Thoracic aorta (tissue), 2 donors: ENCODE measurements at regions not wholly inside any gene's neighbourhood (a gene's known extent, or its start where the extent isn't known, plus 50 kb on each side); places are given as distances from the start of the nearest gene placed in this dataset.

Source experiments
- ATAC-seq: fragments of 150-250 bp; one replicate; pipeline ENCODE4 v1.8.0; 2017; ENCODE audit warnings: low read depth; ENCODE audit not compliant: insufficient number of reproducible peaks, low FRiP score
- DNase-seq: peaks from one replicate; pipeline ENCODE4 v3.0.0-alpha.2; 2020; ENCODE audit warnings: low spot score
- H3K27ac ChIP-seq, 2 donors: fragments of 200-600 bp; sonication (generic); 1 replicate in 1 of 2; 2 replicates in 1 of 2; pipeline ENCODE4 v1.5.1; 2016; ENCODE audit warnings: mild to moderate bottlenecking in 2 of 2, moderate library complexity in 2 of 2
- H3K27me3 ChIP-seq: fragments of 200-600 bp; sonication (generic); replicated peaks from 2 replicates; pipeline ENCODE4 v1.6.0; 2016; ENCODE audit warnings: mild to moderate bottlenecking; ENCODE audit not compliant: insufficient read depth
- H3K36me3 ChIP-seq: fragments of 200-600 bp; sonication (generic); one replicate; pipeline ENCODE4 v1.5.1; 2016
- H3K4me1 ChIP-seq, 2 donors: fragments of 200-600 bp; sonication (generic); 1 replicate in 1 of 2; 2 replicates in 1 of 2; pipeline versions ENCODE4 v1.5.1 to v1.6.0; 2016; ENCODE audit warnings: low read depth in 2 of 2, mild to moderate bottlenecking in 1 of 2; ENCODE audit not compliant: control insufficient read depth in 1 of 2
- H3K4me3 ChIP-seq: fragments of 200-600 bp; sonication (generic); 2 replicates; pipeline ENCODE4 v1.5.1; 2016; ENCODE audit warnings: mild to moderate bottlenecking
- H3K9me3 ChIP-seq: fragments of 200-600 bp; sonication (generic); 2 replicates; pipeline ENCODE4 v1.5.1; 2016
- TF ChIP-seq, protein P1 (sequence below): fragments of 200-600 bp; sonication (generic); IDR thresholded peaks from one replicate; pipeline ENCODE4 v1.5.1; 2019; ENCODE audit warnings: antibody characterized with exemption

DNA sequence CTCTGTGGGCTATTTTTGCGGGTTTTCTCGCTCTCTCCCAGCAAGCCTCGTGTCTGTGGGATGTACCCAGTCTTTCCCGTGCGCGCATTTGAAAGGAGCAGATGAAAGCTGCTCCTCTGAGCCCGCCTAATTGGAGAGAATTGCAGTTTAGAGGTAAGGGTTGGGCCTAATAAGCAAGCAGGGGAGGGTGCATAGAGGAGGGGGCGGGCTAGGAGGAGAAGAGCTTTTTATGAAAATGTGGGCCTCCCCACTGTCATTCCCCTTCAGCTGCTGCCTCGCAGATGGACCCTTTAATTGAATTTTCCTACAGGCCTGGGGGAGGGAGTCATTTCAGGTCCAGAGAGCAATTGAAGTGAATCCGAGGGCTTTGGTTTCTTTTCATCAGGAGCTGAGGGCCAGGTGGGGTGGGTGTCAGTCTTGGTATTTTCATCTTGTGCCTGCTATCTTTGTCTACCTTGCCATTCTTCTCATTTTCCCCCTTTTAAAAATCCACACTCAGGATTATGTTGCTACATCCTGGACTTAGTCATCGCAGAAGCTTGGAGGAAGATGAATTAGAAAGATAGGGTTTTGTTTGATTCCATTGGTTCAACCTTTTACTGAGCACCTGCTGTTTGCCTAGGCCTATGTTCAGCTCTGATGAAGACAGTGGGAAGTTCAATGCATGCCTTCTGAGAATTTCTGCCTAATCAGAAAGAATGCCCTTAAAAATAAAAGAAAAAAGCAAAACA, 423.4 kb downstream of the CD83 start:
- Histone ChIP-seq H3K9me3 (no peaks in the 10 kb centered on the region), H3K4me3 (no peak overlapping the region), H3K27ac (no peak overlapping the region), H3K4me1 (peaks cover 5 to 17% of the 10 kb centered on the region in 2 donors), H3K36me3 (no peaks in the 10 kb centered on the region), H3K27me3 (no peaks in the 10 kb centered on the region)
- TF ChIP-seq, protein P1, sequence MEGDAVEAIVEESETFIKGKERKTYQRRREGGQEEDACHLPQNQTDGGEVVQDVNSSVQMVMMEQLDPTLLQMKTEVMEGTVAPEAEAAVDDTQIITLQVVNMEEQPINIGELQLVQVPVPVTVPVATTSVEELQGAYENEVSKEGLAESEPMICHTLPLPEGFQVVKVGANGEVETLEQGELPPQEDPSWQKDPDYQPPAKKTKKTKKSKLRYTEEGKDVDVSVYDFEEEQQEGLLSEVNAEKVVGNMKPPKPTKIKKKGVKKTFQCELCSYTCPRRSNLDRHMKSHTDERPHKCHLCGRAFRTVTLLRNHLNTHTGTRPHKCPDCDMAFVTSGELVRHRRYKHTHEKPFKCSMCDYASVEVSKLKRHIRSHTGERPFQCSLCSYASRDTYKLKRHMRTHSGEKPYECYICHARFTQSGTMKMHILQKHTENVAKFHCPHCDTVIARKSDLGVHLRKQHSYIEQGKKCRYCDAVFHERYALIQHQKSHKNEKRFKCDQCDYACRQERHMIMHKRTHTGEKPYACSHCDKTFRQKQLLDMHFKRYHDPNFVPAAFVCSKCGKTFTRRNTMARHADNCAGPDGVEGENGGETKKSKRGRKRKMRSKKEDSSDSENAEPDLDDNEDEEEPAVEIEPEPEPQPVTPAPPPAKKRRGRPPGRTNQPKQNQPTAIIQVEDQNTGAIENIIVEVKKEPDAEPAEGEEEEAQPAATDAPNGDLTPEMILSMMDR, result no peak
- DNase-seq (no peak), ATAC-seq (no peak)

DNA sequence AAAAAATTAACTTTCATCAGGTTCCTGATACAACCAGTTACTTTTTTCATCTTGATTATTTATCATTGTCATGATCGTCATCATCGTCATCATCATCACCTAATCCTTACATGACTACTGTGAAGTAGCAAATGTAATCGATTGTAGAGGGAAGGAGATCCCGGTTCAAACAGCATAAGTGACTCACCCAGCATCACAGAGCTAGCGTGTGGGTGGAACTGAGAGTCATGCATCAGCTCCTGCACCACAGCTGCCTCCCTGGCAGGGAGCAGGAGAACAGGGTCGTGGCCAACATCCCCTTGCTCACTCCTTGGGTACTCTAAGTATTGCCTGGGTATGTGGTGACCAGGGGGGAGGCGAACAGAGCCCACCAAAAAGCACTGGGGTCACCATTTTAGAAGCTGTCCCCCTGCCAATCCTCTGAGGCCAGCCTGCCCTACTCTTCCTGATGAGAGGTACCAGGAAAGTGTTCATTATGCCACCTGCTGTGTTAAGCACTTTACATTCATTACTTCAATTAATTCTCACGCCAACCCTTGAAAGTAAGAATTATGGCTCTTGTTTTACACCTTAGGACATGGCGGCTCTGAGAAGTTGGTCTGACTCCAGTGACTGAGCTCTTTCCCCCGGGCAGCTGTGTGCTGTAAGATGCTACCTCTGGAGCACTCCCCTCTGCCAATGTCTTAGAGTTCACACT, 425.2 kb downstream of the CD83 start:
- DNase-seq (no peak), ATAC-seq (no peak)
- Histone ChIP-seq H3K36me3 (no peaks in the 10 kb centered on the region), H3K4me3 (no peak overlapping the region), H3K27ac (no peak overlapping the region), H3K9me3 (no peaks in the 10 kb centered on the region), H3K27me3 (no peaks in the 10 kb centered on the region), H3K4me1 (peaks cover 5 to 17% of the 10 kb centered on the region in 2 donors)
- TF ChIP-seq, protein P1, result no peak

GRCh38 chr6:14543971-14544585, 426.5 kb downstream of the CD83 start:
- TF ChIP-seq, protein P1, result no peak
- Histone ChIP-seq H3K9me3 (no peaks in the 10 kb centered on the region), H3K27me3 (no peaks in the 10 kb centered on the region), H3K4me3 (no peak overlapping the region), H3K4me1 (peaks cover 5 to 17% of the 10 kb centered on the region in 2 donors), H3K27ac (no peak overlapping the region), H3K36me3 (no peaks in the 10 kb centered on the region)
- DNase-seq (no peak), ATAC-seq (no peak)

GRCh38 chr6:14544666-14545065, 427.1 kb downstream of the CD83 start:
- Histone ChIP-seq H3K27ac (no peak overlapping the region), H3K4me1 (peaks cover 5 to 17% of the 10 kb centered on the region in 2 donors), H3K36me3 (no peaks in the 10 kb centered on the region), H3K27me3 (no peaks in the 10 kb centered on the region), H3K4me3 (no peak overlapping the region), H3K9me3 (no peaks in the 10 kb centered on the region)
- ATAC-seq (no peak), DNase-seq (no peak)
- TF ChIP-seq, protein P1, result no peak

DNA sequence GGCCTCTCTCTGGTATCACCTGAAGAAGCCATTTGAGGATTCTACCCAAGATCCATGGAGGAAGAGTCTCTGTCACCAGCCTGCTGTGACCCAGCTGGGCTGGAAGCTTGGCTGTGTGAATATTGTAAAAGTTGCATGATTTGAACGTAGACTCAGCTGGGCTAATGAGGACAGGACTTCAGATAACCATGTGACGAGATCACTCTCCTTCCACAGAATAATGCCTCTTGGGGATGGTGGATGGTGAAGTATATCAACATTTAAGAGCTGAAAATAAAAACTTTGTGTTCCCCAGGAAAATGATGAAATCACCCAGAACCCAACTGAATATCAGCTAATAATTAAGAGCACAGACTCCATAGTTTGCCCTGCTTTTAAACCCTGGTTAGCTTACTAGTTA, 427.9 kb downstream of the CD83 start:
- TF ChIP-seq, protein P1, result no peak
- Histone ChIP-seq H3K27me3 (no peaks in the 10 kb centered on the region), H3K4me1 (peaks cover 4 to 12% of the 10 kb centered on the region in 2 donors), H3K9me3 (no peaks in the 10 kb centered on the region), H3K27ac (no peak overlapping the region), H3K36me3 (no peaks in the 10 kb centered on the region), H3K4me3 (no peak overlapping the region)
- DNase-seq (no peak), ATAC-seq (no peak)
